Aorta (tissue), 5 donors: ENCODE measurements at regions not wholly inside any gene's neighbourhood (a gene's known extent, or its start where the extent isn't known, plus 50 kb on each side); places are given as distances from the start of the nearest gene placed in this dataset.
"Not testable (repeated sequence)": the region's sequence is repeated elsewhere in the genome, so short reads cannot be mapped to it uniquely, and the experiment has no call there.

ENCODE experiments used
- ATAC-seq: fragments of 200-7000 bp; cut with Tn5 transposase; one replicate; pipeline ENCODE4 v1.9.1; 2022; ENCODE audit warnings: moderate library complexity; ENCODE audit not compliant: low FRiP score
- DNase-seq, 2 donors: peaks; one replicate each; pipeline ENCODE4 v3.0.0-alpha.2; 2020
- H3K27ac ChIP-seq, 2 donors: one replicate each; pipeline ENCODE4 v1.5.1; 2013; ENCODE audit warnings: low read length in 2 of 2, mild to moderate bottlenecking in 2 of 2, moderate library complexity in 2 of 2, control low read depth in 1 of 2, inconsistent platforms in 1 of 2, low read depth in 1 of 2
- H3K27me3 ChIP-seq, 2 donors: one replicate each; pipeline ENCODE4 v1.6.1; 2013; ENCODE audit warnings: control low read depth in 1 of 2, low read length in 1 of 2, mild to moderate bottlenecking in 1 of 2, moderate library complexity in 1 of 2; ENCODE audit not compliant: insufficient read depth in 2 of 2, control insufficient read depth in 1 of 2
- H3K36me3 ChIP-seq, 2 donors: one replicate each; pipeline ENCODE4 v1.6.1; 2013; ENCODE audit warnings: control low read depth in 1 of 2, low read length in 1 of 2, mild to moderate bottlenecking in 1 of 2; ENCODE audit not compliant: insufficient read depth in 2 of 2, control insufficient read depth in 1 of 2
- H3K4me1 ChIP-seq, 2 donors: one replicate each; pipeline ENCODE4 v1.6.1; 2013; ENCODE audit warnings: low read length in 2 of 2, control low read depth in 1 of 2, mild to moderate bottlenecking in 1 of 2, moderate library complexity in 1 of 2; ENCODE audit not compliant: insufficient read depth in 2 of 2, control insufficient read depth in 1 of 2
- H3K4me3 ChIP-seq, 2 donors: one replicate each; pipeline ENCODE4 v1.5.1; 2013; ENCODE audit warnings: low read length in 2 of 2, control low read depth in 1 of 2, mild to moderate bottlenecking in 1 of 2
- H3K9me3 ChIP-seq: one replicate; pipeline ENCODE4 v1.6.1; 2013; ENCODE audit warnings: mild to moderate bottlenecking, low read length; ENCODE audit not compliant: control insufficient read depth
- WGBS, 2 donors: extraction: QIAGEN DNeasy Blood & Tissue Kit; methylation state at CpG; one replicate each; pipeline ENCODE4 v1.1.7; 2013; 5-methylcytosine and 5-hydroxymethylcytosine counted together
- intact Hi-C, 2 donors: fragments of 100-400 bp; cut with DNase I; formaldehyde crosslinking; loops; one replicate each; pipeline versions ENCODE4 v1.14.2 to v1.15.0; 2022
- donor health status: healthy with polysubstance abuse.
- donor health status: Bipolar disorder and iron deficiency.
- donor health status: DM: no; HTN: no; CAD: no.
- donor health status: DM: no; HTN: no; CAD: no.
- donor health status: DM: yes; HTN: yes; CAD: no.

GRCh38 chr4:130008461-130008860 is 912.5 kb downstream of the C4orf33 start:
- no peak overlapping the region for H3K27ac ChIP-seq
- ATAC-seq (no peak), DNase-seq (no peak)
- H3K9me3 ChIP-seq = no peaks in the 10 kb centered on the region
- no peak overlapping the region for H3K4me3 ChIP-seq
- H3K27me3 ChIP-seq = no peaks in the 10 kb centered on the region
- H3K4me1 ChIP-seq = no peaks in the 10 kb centered on the region
- no peaks in the 10 kb centered on the region for H3K36me3 ChIP-seq
- intact Hi-C loops = no loop called here

- intact Hi-C loops = not testable (repeated sequence)
- 94 to 96% methylated on average over 25 to 29 of the region's 29 CpGs for WGBS, 2 donors
Observed at GRCh38 chr4:130012806-130013205, 916.9 kb downstream of the C4orf33 start.

GRCh38 chr4:130021706-130022105 is 925.8 kb downstream of the C4orf33 start:
- Histone ChIP-seq H3K36me3 (no peaks in the 10 kb centered on the region), H3K4me1 (no peaks in the 10 kb centered on the region), H3K27me3 (no peaks in the 10 kb centered on the region), H3K27ac (no peak overlapping the region), H3K4me3 (no peak overlapping the region), H3K9me3 (no peaks in the 10 kb centered on the region)
- WGBS, 2 donors = 71 to 74% methylated on average over 2 of the region's 2 CpGs
- intact Hi-C loops = no loop called here
- ATAC-seq = no peak
- no peak for DNase-seq

More at GRCh38 chr4:130012806-130013205, 916.9 kb downstream of the C4orf33 start:
- not testable (repeated sequence) for H3K36me3 ChIP-seq, ATAC-seq, DNase-seq, H3K9me3 ChIP-seq, H3K4me1 ChIP-seq, H3K27me3 ChIP-seq, H3K27ac ChIP-seq, H3K4me3 ChIP-seq

- DNase-seq = no peak
- intact Hi-C loops = no loop called here
- no peak overlapping the region for H3K27ac ChIP-seq
- 77 to 83% methylated on average over 2 of the region's 2 CpGs for WGBS, 2 donors
- no peak overlapping the region for H3K4me3 ChIP-seq
- H3K9me3 ChIP-seq = no peaks in the 10 kb centered on the region
- H3K4me1 ChIP-seq = no peaks in the 10 kb centered on the region
- no peak for ATAC-seq
- H3K27me3 ChIP-seq = no peaks in the 10 kb centered on the region
- no peaks in the 10 kb centered on the region for H3K36me3 ChIP-seq
Observed at GRCh38 chr4:130023088-130023487, 927.1 kb downstream of the C4orf33 start.

GRCh38 chr4:130025701-130026100 is 929.7 kb downstream of the C4orf33 start:
- no peaks in the 10 kb centered on the region for H3K36me3 ChIP-seq
- no peaks in the 10 kb centered on the region for H3K4me1 ChIP-seq
- intact Hi-C loops = no loop called here
- no peak overlapping the region for H3K4me3 ChIP-seq
- no peaks in the 10 kb centered on the region for H3K9me3 ChIP-seq
- DNase-seq (no peak), ATAC-seq (no peak)
- no peak overlapping the region for H3K27ac ChIP-seq
- WGBS, 2 donors = 67 to 79% methylated on average over 2 of the region's 2 CpGs
- H3K27me3 ChIP-seq = no peaks in the 10 kb centered on the region

- no peaks in the 10 kb centered on the region for H3K9me3 ChIP-seq
- no peaks in the 10 kb centered on the region for H3K27me3 ChIP-seq
- H3K4me1 ChIP-seq = no peaks in the 10 kb centered on the region
- no peaks in the 10 kb centered on the region for H3K36me3 ChIP-seq
- ATAC-seq (no peak), DNase-seq (no peak)
- H3K4me3 ChIP-seq = no peak overlapping the region
- WGBS, 2 donors = 48 to 55% methylated on average over 1 of the region's 1 CpG
- no peak overlapping the region for H3K27ac ChIP-seq
- intact Hi-C loops = no loop called here
Observed at GRCh38 chr4:130026185-130026584, 930.2 kb downstream of the C4orf33 start.

- no peaks in the 10 kb centered on the region for H3K4me1 ChIP-seq
- WGBS, 2 donors = 59 to 63% methylated on average over 2 of the region's 2 CpGs
- H3K9me3 ChIP-seq = no peaks in the 10 kb centered on the region
- intact Hi-C loops = no loop called here
- no peak for DNase-seq
- H3K36me3 ChIP-seq = no peaks in the 10 kb centered on the region
- H3K4me3 ChIP-seq = no peak overlapping the region
- H3K27me3 ChIP-seq = no peaks in the 10 kb centered on the region
- no peak for ATAC-seq
- no peak overlapping the region for H3K27ac ChIP-seq
Observed at GRCh38 chr4:130027973-130028372, 932.0 kb downstream of the C4orf33 start.

GRCh38 chr4:130028552-130028951 is 932.6 kb downstream of the C4orf33 start:
- ATAC-seq = no peak
- DNase-seq = no peak
- H3K27me3 ChIP-seq = no peaks in the 10 kb centered on the region
- 16 to 28% methylated on average over 3 of the region's 3 CpGs for WGBS, 2 donors
- no peak overlapping the region for H3K27ac ChIP-seq
- no peaks in the 10 kb centered on the region for H3K36me3 ChIP-seq
- no peak overlapping the region for H3K4me3 ChIP-seq
- H3K9me3 ChIP-seq = no peaks in the 10 kb centered on the region
- no peaks in the 10 kb centered on the region for H3K4me1 ChIP-seq
- intact Hi-C loops = no loop called here

- Histone ChIP-seq H3K27me3 (no peaks in the 10 kb centered on the region), H3K27ac (no peak overlapping the region), H3K36me3 (no peaks in the 10 kb centered on the region), H3K9me3 (no peaks in the 10 kb centered on the region), H3K4me1 (no peaks in the 10 kb centered on the region), H3K4me3 (no peak overlapping the region)
- no peak for ATAC-seq
- intact Hi-C loops = no loop called here
- DNase-seq = no peak
- 10 to 18% methylated on average over 1 of the region's 1 CpG for WGBS, 2 donors
Observed at GRCh38 chr4:130029442-130029841, 933.5 kb downstream of the C4orf33 start.
